ENCODE measurements at regions not wholly inside any gene's neighbourhood (a gene's known extent, or its start where the extent isn't known, plus 50 kb on each side); places are given as distances from the start of the nearest gene placed in this dataset.
"Not testable (repeated sequence)": the region's sequence is repeated elsewhere in the genome, so short reads cannot be mapped to it uniquely, and the experiment has no call there.

- DNase-seq (ENCODE audit: low spot score): no peak
Measured at GRCh38 chr20:54324652-54325285, 116.9 kb downstream of the PFDN4 start.

GRCh38 chr20:54335299-54335698 lies 127.4 kb downstream of the PFDN4 start:
- peak; percentile 12 for DNase-seq (ENCODE audit: low spot score)

GRCh38 chr20:54337144-54337543 lies 129.3 kb downstream of the PFDN4 start:
- DNase-seq (ENCODE audit: low spot score): no peak

- no peak for DNase-seq (ENCODE audit: low spot score)
Measured at GRCh38 chr20:54339093-54339492, 131.2 kb downstream of the PFDN4 start.

- DNase-seq (ENCODE audit: low spot score): no peak
Measured at GRCh38 chr20:54340206-54340605, 132.3 kb downstream of the PFDN4 start.

- DNase-seq (ENCODE audit: low spot score): no peak
Measured at GRCh38 chr20:54340667-54341081, 132.8 kb downstream of the PFDN4 start.

- no peak for DNase-seq (ENCODE audit: low spot score)
Measured at GRCh38 chr20:54342258-54342920, 133.0 kb upstream of the DOK5 start.

GRCh38 chr20:54343099-54343498 lies 132.3 kb upstream of the DOK5 start:
- DNase-seq (ENCODE audit: low spot score): no peak

GRCh38 chr20:54343634-54344033 lies 131.8 kb upstream of the DOK5 start:
- DNase-seq (ENCODE audit: low spot score): no peak

GRCh38 chr20:54344832-54345231 lies 130.6 kb upstream of the DOK5 start:
- no peak for DNase-seq (ENCODE audit: low spot score)

GRCh38 chr20:54345301-54345724 lies 130.1 kb upstream of the DOK5 start:
- no peak for DNase-seq (ENCODE audit: low spot score)

GRCh38 chr20:54345821-54346220 lies 129.6 kb upstream of the DOK5 start:
- DNase-seq (ENCODE audit: low spot score): no peak

GRCh38 chr20:54346276-54346675 lies 129.1 kb upstream of the DOK5 start:
- DNase-seq (ENCODE audit: low spot score): no peak

GRCh38 chr20:54347166-54347833 lies 128.1 kb upstream of the DOK5 start:
- no peak for DNase-seq (ENCODE audit: low spot score)

GRCh38 chr20:54350415-54350814 lies 125.0 kb upstream of the DOK5 start:
- no peak for DNase-seq (ENCODE audit: low spot score)

- DNase-seq (ENCODE audit: low spot score): no peak
Measured at GRCh38 chr20:54351371-54352136, 123.8 kb upstream of the DOK5 start.

- DNase-seq (ENCODE audit: low spot score): not testable (repeated sequence)
Measured at GRCh38 chr20:54352541-54352940, 122.9 kb upstream of the DOK5 start.

- no peak for DNase-seq (ENCODE audit: low spot score)
Measured at GRCh38 chr20:54353292-54353691, 122.1 kb upstream of the DOK5 start.

- DNase-seq (ENCODE audit: low spot score): no peak
Measured at GRCh38 chr20:54355631-54356280, 119.6 kb upstream of the DOK5 start.

GRCh38 chr20:54356801-54357200 lies 118.6 kb upstream of the DOK5 start:
- DNase-seq (ENCODE audit: low spot score): no peak

GRCh38 chr20:54361475-54361874 lies 113.9 kb upstream of the DOK5 start:
- DNase-seq (ENCODE audit: low spot score): no peak

- DNase-seq (ENCODE audit: low spot score): no peak
Measured at GRCh38 chr20:54362283-54362682, 113.1 kb upstream of the DOK5 start.
